SK-N-SH (cell line): ENCODE measurements at regions not wholly inside any gene's neighbourhood (a gene's known extent, or its start where the extent isn't known, plus 50 kb on each side); places are given as distances from the start of the nearest gene placed in this dataset.

Experiments used
- CHD2 ChIP-seq: fragments of 150-350 bp; IDR thresholded peaks from 2 replicates; pipeline ENCODE4 v1.6.1; 2018; ENCODE audit warnings: low read length; ENCODE audit not compliant: partially characterized antibody
- CTCF ChIP-seq: fragments of 200-600 bp; sonication (generic); IDR thresholded peaks from 2 replicates; pipeline ENCODE4 v1.6.1; 2017; ENCODE audit warnings: antibody characterized with exemption, mild to moderate bottlenecking, moderate library complexity
- ELF1 ChIP-seq: IDR thresholded peaks from 2 replicates; pipeline ENCODE4 v1.4.0; 2012
- EP300 ChIP-seq, 2 experiments: IDR thresholded peaks; 2 replicates each; pipeline versions ENCODE4 v1.4.0 to v1.6.1; 2012; ENCODE audit warnings: borderline replicate concordance in 1 of 2, low read depth in 1 of 2, low read length in 1 of 2
- GABPA ChIP-seq: IDR thresholded peaks from 2 replicates; pipeline ENCODE4 v1.4.0; 2012; ENCODE audit warnings: low read depth, mild to moderate bottlenecking
- JUND ChIP-seq: IDR thresholded peaks from 2 replicates; pipeline ENCODE4 v1.4.0; 2012
- MAX ChIP-seq: IDR thresholded peaks from 2 replicates; pipeline ENCODE4 v1.4.0; 2012; ENCODE audit warnings: low read depth
- PBX3 ChIP-seq: IDR thresholded peaks from 2 replicates; pipeline ENCODE4; 2012
- POLR2AphosphoS5 ChIP-seq: IDR thresholded peaks from 2 replicates; pipeline ENCODE4 v1.6.1; 2012; ENCODE audit warnings: low read depth, low read length
- RAD21 ChIP-seq: IDR thresholded peaks from 2 replicates; pipeline ENCODE4 v1.6.1; 2012; ENCODE audit warnings: mild to moderate bottlenecking, low read length
- RCOR1 ChIP-seq: fragments of 150-350 bp; IDR thresholded peaks from 2 replicates; pipeline ENCODE4 v1.6.1; 2017; ENCODE audit warnings: antibody characterized with exemption, low read length
- TAF1 ChIP-seq: IDR thresholded peaks from 2 replicates; pipeline ENCODE4 v1.6.1; 2012; ENCODE audit warnings: low read depth, mild to moderate bottlenecking, low read length, moderate library complexity, borderline replicate concordance
- USF1 ChIP-seq: IDR thresholded peaks from 2 replicates; pipeline ENCODE4 v1.4.0; 2012; ENCODE audit warnings: low read depth, borderline replicate concordance
- YY1 ChIP-seq: IDR thresholded peaks from 2 replicates; pipeline ENCODE4 v1.4.0; 2012; ENCODE audit warnings: low read depth, mild to moderate bottlenecking

GRCh38 chr9:82456642-82457041, 468.1 kb downstream of the SPATA31D1 start:
- TF ChIP-seq CTCF (no peak), CHD2 (no peak), RCOR1 (no peak), RAD21 (no peak), JUND (no peak), MAX (no peak), ELF1 (no peak), TAF1 (no peak), EP300 (IDR thresholded peaks at IDR 0.05; ENCODE audit: borderline replicate concordance in 1 of 2, low read depth in 1 of 2, low read length in 1 of 2) (no peak), POLR2AphosphoS5 (no peak), USF1 (no peak), YY1 (no peak), PBX3 (no peak), GABPA (no peak)
